Left cardiac atrium (tissue), 4 donors: ENCODE measurements at regions not wholly inside any gene's neighbourhood (a gene's known extent, or its start where the extent isn't known, plus 50 kb on each side); places are given as distances from the start of the nearest gene placed in this dataset.
A peak's percentile ranks its signal among the peaks of the same experiment; 100 is the strongest.
"Not testable (repeated sequence)": the region's sequence is repeated elsewhere in the genome, so short reads cannot be mapped to it uniquely, and the experiment has no call there.

Experiments
- ATAC-seq, 2 donors: fragments of 200-7000 bp; cut with Tn5 transposase; one replicate each; pipeline ENCODE4 v1.9.1; 2020; ENCODE audit warnings: mild to moderate bottlenecking in 2 of 2, moderate library complexity in 2 of 2
- DNase-seq: peaks from one replicate; pipeline ENCODE4 v3.0.0-alpha.2; 2020
- intact Hi-C, 2 donors: fragments of 100-400 bp; cut with DNase I; formaldehyde crosslinking; loops; one replicate each; pipeline versions ENCODE4 v1.14.1 to v1.15.1; 2022 to 2023
- donor health status: DM: no; HTN: yes; CAD: no.
- donor health status: DM: no; HTN: yes; CAD: no; lungs with severe emphysema.
- donor health status: DM: yes; HTN: yes; CAD: no.
- donor health status: Dilated cardiomyopathy.

- intact Hi-C loops, result no loop called here
- ATAC-seq (no peak), DNase-seq (no peak)
Observed at GRCh38 chrX:136975684-136976470, 57.9 kb downstream of the GPR101 start.

DNA sequence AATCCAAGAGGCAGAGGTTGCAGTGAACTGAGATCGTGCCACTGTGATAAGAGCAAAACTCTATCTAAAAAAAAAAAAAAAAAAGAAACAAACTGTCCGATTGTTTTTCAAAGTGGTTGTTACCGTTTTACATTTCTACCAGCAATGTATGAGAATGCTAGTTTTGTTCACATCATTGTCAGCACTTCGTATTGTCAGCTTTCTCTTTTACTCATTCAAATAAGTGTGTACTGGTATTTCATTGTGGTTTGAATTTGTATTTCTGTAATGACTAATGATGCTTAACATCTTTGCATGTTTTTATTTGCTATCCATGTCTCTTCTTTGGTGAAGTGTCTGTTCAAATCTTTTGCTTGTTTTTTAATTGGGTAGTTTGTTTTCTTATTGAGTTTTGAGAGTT lies 65.8 kb downstream of the GPR101 start:
- DNase-seq, result no peak
- ATAC-seq, result no peak
- intact Hi-C loops, result no loop called here

GRCh38 chrX:136963973-136964372 lies 69.8 kb downstream of the GPR101 start:
- ATAC-seq (no peak), DNase-seq (no peak)
- intact Hi-C loops, result no loop called here

DNA sequence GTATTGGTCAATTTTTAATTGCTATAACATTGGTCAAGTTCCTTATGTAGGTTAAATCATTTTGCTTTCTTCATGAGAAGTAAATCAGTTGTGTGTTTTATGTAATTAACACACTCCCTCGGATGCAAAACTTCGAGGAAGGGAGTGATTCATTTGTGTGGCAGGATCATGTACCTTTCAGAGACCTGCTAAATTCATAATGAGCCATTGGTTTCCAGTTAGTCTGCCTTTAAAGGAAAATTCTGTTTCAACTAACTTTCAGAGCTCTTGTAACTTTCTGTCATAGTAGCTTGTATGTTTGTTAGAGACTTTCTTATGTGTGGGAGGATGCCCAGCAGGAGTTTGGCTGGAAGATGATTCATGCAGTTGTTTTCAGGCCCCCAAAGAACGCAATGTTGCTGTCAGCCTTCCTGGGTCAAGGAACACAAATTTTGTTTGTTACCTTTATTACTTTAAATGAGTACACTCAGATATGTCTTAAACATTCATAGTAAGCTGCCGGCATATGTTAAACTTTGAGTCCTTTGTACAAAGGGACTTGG lies 72.1 kb downstream of the GPR101 start:
- DNase-seq, result no peak
- intact Hi-C loops, result no loop called here
- ATAC-seq, result no peak

GRCh38 chrX:136954930-136955329 lies 74.4 kb upstream of the RBMX start:
- intact Hi-C loops, result loop anchor here in 1 of 2 donors (10.0 kb wide), 2 partner anchors 100 to 240 kb away; no protein-coding TSS in a partner anchor
- no peak for DNase-seq
- peak in 1 of 2 donors; percentile 33 for ATAC-seq

DNA sequence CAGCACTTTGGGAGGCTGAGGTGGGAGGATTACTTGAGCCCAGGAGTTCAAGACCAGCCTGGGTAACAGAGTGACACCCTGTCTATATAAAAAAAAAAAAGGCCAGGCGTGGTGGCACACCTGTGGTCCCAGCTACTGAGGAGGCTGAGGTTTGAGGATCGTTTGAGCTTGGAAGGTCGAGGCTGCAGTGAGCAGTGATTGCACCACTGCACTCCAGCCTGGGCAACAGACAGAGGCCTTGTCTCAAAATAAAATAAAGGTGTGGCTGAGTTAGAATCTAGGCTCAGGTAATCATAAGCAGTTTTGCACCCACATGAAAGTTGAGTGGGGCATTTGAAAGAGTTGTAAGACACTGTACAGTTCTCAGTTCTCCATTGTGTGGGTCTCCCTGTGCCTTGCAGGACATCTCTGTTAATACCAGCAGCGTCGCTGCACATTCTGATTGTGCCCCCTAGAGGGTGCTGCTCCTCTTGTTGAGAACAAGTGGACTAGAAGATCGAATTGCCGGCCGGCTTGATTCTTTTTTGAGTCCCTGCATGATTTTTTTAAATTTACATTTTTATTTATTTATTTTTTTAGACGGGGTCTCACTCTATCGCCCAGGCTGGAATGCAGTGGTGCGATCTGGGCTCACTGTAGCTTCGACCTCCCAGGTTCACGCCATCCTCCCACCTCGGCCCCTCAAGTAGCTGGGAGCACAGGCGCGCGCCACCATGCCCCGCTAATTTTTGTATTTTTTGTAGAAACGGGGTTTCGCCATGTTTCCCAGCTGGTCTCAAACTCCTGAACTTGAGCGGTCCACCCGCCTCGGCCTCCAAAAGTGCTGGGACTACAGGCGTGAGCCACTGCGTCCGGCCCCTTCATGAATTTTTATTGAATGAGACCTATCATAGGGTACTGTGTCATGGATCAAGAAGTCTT lies 73.6 kb upstream of the RBMX start:
- peak in 1 of 2 donors; percentile 78 for ATAC-seq
- intact Hi-C loops, result loop anchor here in 1 of 2 donors (10.0 kb wide), 2 partner anchors 101 to 241 kb away; no protein-coding TSS in a partner anchor
- DNase-seq, result peak; percentile 59

DNA sequence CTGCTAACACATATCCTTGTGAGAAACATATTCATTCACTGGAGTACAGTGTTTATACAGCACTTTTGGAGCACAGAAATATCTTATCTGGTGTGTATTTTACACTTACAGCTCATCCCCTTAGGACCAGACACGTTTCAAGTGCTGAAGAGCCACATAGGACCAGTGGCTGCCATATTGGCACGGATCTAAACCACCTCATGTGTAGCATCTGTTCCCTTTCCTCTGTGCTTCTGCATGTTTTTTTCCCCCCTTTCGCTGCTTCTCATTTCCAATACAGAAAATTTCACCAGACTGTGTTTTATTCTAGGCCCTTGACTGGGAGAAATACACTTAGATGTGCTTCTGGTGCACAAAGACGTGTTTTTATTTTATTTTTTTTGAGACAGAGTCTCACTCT lies 69.7 kb upstream of the RBMX start:
- ATAC-seq, result no peak
- intact Hi-C loops, result loop anchor here in 1 of 2 donors (10.0 kb wide), 2 partner anchors 105 to 245 kb away; no protein-coding TSS in a partner anchor
- no peak for DNase-seq

- no peak for DNase-seq
Observed at GRCh38 chrX:136941396-136942337, 61.1 kb upstream of the RBMX start.

DNA sequence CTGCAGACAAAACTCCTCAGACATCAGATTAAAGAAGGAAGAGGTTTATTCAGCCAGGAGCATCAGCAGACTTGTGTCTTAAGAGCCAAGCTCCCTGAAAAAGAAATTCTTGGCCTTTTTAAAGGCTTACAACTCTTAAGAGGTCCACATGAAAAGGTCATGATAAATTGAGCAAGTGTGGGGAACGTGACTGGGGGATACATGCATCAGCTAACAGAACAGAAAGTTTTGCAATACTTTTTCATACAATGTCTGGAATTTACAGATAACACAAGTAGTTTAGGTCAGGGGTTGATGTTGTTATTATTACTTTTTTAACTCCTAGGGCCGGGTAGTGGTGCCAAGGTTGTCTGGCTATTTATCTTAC lies 55.6 kb upstream of the RBMX start:
- ATAC-seq (no peak), DNase-seq (no peak)
- intact Hi-C loops, result no loop called here

More at GRCh38 chrX:136941396-136942337, 61.1 kb upstream of the RBMX start:
- ATAC-seq, result no peak
- intact Hi-C loops, result no loop called here

DNA sequence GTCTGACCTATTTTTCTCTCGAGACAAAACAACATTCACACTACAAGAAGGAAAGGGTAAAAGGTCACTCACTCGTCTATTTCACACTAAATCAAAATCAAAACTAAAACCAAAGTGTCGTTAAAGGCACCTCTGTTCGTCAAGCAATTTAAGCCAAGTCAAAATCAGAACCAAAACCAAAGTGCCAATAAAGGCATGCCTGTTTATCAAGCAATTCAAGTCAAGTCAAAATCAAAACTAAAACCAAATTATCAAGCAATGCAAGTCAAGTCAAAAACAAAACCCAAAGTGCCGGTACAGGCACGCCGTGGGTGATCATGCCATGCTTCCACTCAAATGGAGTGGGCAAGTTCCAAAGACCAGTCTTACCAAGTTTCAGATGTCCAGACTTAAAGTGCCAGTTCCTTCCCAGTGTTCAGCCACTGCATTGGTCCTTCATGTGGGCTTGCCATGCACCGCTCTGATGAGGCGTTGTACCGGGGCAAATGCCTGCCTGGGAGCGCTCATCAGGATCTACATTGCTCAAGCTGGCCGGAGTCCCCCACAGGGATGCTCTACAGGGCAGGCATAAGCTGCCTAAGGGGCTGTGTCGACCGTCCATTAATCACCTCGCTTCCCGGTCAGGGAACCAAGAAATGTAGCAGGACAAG lies 55.1 kb upstream of the RBMX start:
- intact Hi-C loops, result not testable (repeated sequence)

DNA sequence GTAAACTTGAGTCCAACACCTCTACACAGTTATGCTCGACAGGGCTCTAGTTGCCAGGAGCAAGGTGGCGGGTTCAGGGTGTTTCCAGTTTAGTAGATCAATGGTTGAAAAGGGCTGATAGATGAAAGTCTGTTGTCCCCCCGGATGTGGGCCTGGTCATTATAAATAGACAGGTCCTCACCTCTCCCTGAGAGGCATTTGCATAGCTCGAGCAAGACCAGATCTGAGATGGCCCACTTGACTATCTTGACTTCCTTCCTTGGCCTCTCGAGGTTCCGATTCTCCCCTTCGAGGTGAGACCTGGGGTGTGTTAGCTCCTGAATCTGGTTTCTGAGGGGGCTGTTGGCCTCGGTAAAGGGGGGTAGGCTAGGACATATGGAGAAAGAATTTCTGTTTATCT lies 54.1 kb upstream of the RBMX start:
- intact Hi-C loops, ATAC-seq, DNase-seq: not testable (repeated sequence)

More for the DNA sequence above, 55.1 kb upstream of the RBMX start:
- DNase-seq, ATAC-seq: not testable (repeated sequence)

GRCh38 chrX:136933611-136934145 lies 53.2 kb upstream of the RBMX start:
- intact Hi-C loops, result no loop called here
- DNase-seq (no peak), ATAC-seq (peak; percentile 30 to 47)

DNA sequence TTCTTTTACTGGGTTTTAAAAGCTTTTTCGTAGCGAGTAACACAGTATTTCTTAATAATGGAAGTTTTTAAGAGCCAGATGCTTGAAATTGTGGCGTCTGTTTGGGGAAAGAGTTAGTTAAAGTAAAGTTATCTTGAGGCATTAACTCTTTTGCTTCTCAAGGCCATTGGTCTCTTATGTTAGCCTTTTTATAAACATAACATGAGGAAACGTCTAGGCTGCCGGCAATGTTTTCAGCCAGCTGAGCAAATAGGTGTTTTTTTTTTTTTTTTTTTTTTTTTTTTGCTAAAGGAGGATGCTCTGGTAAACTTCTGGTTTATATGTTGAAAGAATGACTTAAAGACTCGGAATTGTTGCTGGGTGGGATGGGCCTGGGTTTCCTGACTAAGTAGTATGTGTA lies 51.1 kb upstream of the RBMX start:
- ATAC-seq, result no peak
- intact Hi-C loops, result no loop called here
- no peak for DNase-seq
